ENCODE measurements at regions not wholly inside any gene's neighbourhood (a gene's known extent, or its start where the extent isn't known, plus 50 kb on each side); places are given as distances from the start of the nearest gene placed in this dataset.

GRCh38 chr11:24240496-24241175, 256.2 kb upstream of the LUZP2 start:
- Mint-ChIP-seq H3K4me1 (peaks cover 12% of the 10 kb centered on the region), H3K4me3 (no peak overlapping the region), H3K36me3 (no peaks in the 10 kb centered on the region), H3K27ac (no peak overlapping the region), H3K27me3 (ENCODE audit: insufficient read depth, low read depth) (no peaks in the 10 kb centered on the region), H3K9me3 (peaks cover 3% of the 10 kb centered on the region)
- Histone ChIP-seq H3K9me3 (ENCODE audit: low read depth) (no peaks in the 10 kb centered on the region), H4K20me1 (ENCODE audit: low read depth) (no peaks in the 10 kb centered on the region), H3K27me3 (no peaks in the 10 kb centered on the region), H3K27ac (no peak overlapping the region), H3K79me2 (ENCODE audit: low read depth) (no peaks in the 10 kb centered on the region), H3K4me3 (no peak overlapping the region), H2AFZ (replicated peaks) (peak overlapping the region; percentile 19), H3K4me1 (no peaks in the 10 kb centered on the region), H3K9ac (no peak overlapping the region), H3F3A (ENCODE audit: low read depth) (no peaks in the 10 kb centered on the region), H3K4me2 (no peak overlapping the region), H3K36me3 (no peaks in the 10 kb centered on the region)
- TF ChIP-seq, protein P1, sequence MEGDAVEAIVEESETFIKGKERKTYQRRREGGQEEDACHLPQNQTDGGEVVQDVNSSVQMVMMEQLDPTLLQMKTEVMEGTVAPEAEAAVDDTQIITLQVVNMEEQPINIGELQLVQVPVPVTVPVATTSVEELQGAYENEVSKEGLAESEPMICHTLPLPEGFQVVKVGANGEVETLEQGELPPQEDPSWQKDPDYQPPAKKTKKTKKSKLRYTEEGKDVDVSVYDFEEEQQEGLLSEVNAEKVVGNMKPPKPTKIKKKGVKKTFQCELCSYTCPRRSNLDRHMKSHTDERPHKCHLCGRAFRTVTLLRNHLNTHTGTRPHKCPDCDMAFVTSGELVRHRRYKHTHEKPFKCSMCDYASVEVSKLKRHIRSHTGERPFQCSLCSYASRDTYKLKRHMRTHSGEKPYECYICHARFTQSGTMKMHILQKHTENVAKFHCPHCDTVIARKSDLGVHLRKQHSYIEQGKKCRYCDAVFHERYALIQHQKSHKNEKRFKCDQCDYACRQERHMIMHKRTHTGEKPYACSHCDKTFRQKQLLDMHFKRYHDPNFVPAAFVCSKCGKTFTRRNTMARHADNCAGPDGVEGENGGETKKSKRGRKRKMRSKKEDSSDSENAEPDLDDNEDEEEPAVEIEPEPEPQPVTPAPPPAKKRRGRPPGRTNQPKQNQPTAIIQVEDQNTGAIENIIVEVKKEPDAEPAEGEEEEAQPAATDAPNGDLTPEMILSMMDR (IDR thresholded peaks at IDR 0.05): no peak
- TF ChIP-seq EZH2phosphoT487 (IDR thresholded peaks at IDR 0.05): no peak
- TF ChIP-seq EZH2 (IDR thresholded peaks at IDR 0.05): no peak
- DNase-seq (ENCODE audit: low spot score): no peak

- TF ChIP-seq, protein P1 (IDR thresholded peaks at IDR 0.05): no peak
- TF ChIP-seq EZH2 (IDR thresholded peaks at IDR 0.05) (no peak), EZH2phosphoT487 (IDR thresholded peaks at IDR 0.05) (no peak)
- Histone ChIP-seq H3K79me2 (ENCODE audit: low read depth) (no peaks in the 10 kb centered on the region), H3K27me3 (no peaks in the 10 kb centered on the region), H3K27ac (no peak overlapping the region), H3K9me3 (ENCODE audit: low read depth) (no peaks in the 10 kb centered on the region), H3K4me3 (no peak overlapping the region), H2AFZ (replicated peaks) (no peak overlapping the region), H3K4me1 (no peaks in the 10 kb centered on the region), H3K9ac (no peak overlapping the region), H3F3A (ENCODE audit: low read depth) (no peaks in the 10 kb centered on the region), H3K36me3 (no peaks in the 10 kb centered on the region), H3K4me2 (no peak overlapping the region), H4K20me1 (ENCODE audit: low read depth) (no peaks in the 10 kb centered on the region)
- Mint-ChIP-seq H3K27me3 (ENCODE audit: insufficient read depth, low read depth) (no peaks in the 10 kb centered on the region), H3K9me3 (peaks cover 3% of the 10 kb centered on the region), H3K4me3 (no peak overlapping the region), H3K4me1 (no peaks in the 10 kb centered on the region), H3K27ac (no peak overlapping the region), H3K36me3 (no peaks in the 10 kb centered on the region)
- DNase-seq (ENCODE audit: low spot score): no peak
Observed at GRCh38 chr11:24246715-24247114, 250.1 kb upstream of the LUZP2 start.

DNA sequence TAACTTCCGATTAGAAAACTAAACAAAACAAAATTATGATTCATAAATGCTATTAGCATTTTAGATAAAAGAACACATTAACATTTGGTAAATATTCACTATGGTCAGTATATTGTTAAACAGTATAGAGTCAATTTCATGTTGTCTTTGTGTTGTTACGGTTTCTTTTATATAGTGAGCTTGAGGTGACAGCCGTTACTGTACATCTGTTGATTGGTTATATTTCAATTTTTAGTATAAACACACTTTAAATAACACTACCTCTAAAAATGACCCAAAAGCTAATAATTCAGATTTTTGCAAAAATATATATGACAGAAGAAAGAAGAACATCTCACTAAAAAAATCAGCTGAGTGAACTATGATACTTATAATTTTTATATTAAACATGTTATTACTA, 249.0 kb upstream of the LUZP2 start:
- TF ChIP-seq, protein P1 (IDR thresholded peaks at IDR 0.05): no peak
- no peak for TF ChIP-seq EZH2 (IDR thresholded peaks at IDR 0.05)
- no peak for TF ChIP-seq EZH2phosphoT487 (IDR thresholded peaks at IDR 0.05)
- no peaks in the 10 kb centered on the region for H3K27me3 Mint-ChIP-seq (ENCODE audit: insufficient read depth, low read depth)
- no peaks in the 10 kb centered on the region for H3K9me3 ChIP-seq (ENCODE audit: low read depth)

More for the DNA sequence above, 249.0 kb upstream of the LUZP2 start:
- Histone ChIP-seq H3K4me1 (no peaks in the 10 kb centered on the region), H3K9ac (no peak overlapping the region), H4K20me1 (ENCODE audit: low read depth) (no peaks in the 10 kb centered on the region), H3F3A (ENCODE audit: low read depth) (no peaks in the 10 kb centered on the region), H2AFZ (replicated peaks) (no peak overlapping the region), H3K27me3 (no peaks in the 10 kb centered on the region), H3K36me3 (no peaks in the 10 kb centered on the region), H3K79me2 (ENCODE audit: low read depth) (no peaks in the 10 kb centered on the region), H3K4me3 (no peak overlapping the region), H3K27ac (no peak overlapping the region), H3K4me2 (no peak overlapping the region)
- H3K27ac Mint-ChIP-seq: no peak overlapping the region
- peaks cover 3% of the 10 kb centered on the region for H3K9me3 Mint-ChIP-seq
- no peak for DNase-seq (ENCODE audit: low spot score)
- H3K4me1 Mint-ChIP-seq: no peaks in the 10 kb centered on the region
- H3K4me3 Mint-ChIP-seq: no peak overlapping the region
- no peaks in the 10 kb centered on the region for H3K36me3 Mint-ChIP-seq

All from neural progenitor cell (in vitro differentiated cells).